H1 (cell line): ENCODE measurements at regions not wholly inside any gene's neighbourhood (a gene's known extent, or its start where the extent isn't known, plus 50 kb on each side); places are given as distances from the start of the nearest gene placed in this dataset.

Source experiments
- ATF2 ChIP-seq: IDR thresholded peaks from 2 replicates; pipeline ENCODE4 v1.6.1; 2012; ENCODE audit warnings: low read length, inconsistent platforms
- ATF3 ChIP-seq: IDR thresholded peaks from 2 replicates; pipeline ENCODE4 v1.6.1; 2011; ENCODE audit warnings: low read depth, mild to moderate bottlenecking, low read length; ENCODE audit not compliant: insufficient read depth
- CHD2 ChIP-seq: IDR thresholded peaks from 2 replicates; pipeline ENCODE4 v1.6.1; 2012; ENCODE audit warnings: low read length, improper control_type of control experiment
- SRF ChIP-seq: IDR thresholded peaks from 2 replicates; pipeline ENCODE4 v1.6.1; 2011; ENCODE audit warnings: mild to moderate bottlenecking, low read depth, low read length, moderate library complexity

DNA sequence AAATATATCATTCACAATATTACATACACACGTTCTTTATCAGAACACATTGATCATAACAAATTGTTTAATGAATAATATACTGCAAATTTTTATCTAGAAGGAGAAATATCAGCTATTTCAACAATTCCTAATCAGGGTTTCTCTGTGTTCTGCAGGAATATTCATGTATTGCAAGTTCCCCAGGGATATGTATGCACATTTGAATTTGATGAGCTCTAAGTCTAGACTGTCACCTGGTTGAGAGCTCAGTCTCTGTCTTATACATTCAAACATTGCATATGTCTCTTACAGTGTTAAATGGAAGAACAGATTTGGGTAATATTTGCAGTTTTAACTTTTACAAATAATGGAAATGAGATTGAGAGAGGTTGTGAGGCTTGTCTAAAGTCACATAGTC, 829.7 kb downstream of the CDH11 start (continued):
- TF ChIP-seq ATF3 (no peak), ATF2 (no peak), SRF (no peak), CHD2 (no peak)
- TF ChIP-seq, all 59 proteins: peak for 0
